GM04503 (cell line): ENCODE measurements at regions not wholly inside any gene's neighbourhood (a gene's known extent, or its start where the extent isn't known, plus 50 kb on each side); places are given as distances from the start of the nearest gene placed in this dataset.

Source experiments
- DNase-seq: peaks from one replicate; pipeline ENCODE4 v3.0.0-alpha.2; 2012; ENCODE audit warnings: low read depth

DNA sequence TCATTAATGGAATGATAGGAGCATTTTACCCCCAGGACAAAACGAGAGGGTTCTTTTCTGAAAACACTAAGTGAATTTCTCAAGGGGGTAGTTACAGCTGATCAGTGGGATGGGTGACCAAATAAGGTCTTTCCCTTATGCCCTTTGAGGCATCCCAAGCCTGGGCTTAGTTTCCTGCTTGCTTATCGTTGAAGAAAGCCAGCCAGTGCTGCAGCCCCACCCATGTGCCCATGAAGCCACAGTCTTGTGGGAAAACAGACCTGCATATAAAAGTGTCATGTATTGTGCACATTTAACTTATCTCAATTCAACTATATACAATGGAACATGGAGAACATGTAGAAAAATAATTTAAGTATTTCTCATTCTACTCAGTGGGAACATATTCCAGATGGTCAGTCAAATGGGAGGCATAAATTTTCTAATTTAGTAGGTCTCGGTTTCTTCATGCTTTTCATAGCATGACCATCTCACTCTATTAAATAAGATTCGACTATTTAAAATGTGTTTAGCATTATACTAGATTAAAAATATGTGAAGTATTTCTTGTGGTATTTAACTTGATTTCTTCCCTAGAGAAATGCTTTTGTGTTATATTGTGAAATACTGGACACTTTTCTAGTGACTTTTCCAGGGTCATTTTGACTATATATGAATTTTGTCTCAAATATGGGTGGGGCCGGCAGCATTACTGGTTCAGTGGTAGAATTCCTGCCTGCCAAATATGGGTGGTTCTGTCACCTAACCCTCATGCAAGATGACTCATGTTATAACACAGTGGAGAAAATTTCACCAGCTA is 189.7 kb upstream of the SGCD start:
- DNase-seq = peak; percentile 76

DNA sequence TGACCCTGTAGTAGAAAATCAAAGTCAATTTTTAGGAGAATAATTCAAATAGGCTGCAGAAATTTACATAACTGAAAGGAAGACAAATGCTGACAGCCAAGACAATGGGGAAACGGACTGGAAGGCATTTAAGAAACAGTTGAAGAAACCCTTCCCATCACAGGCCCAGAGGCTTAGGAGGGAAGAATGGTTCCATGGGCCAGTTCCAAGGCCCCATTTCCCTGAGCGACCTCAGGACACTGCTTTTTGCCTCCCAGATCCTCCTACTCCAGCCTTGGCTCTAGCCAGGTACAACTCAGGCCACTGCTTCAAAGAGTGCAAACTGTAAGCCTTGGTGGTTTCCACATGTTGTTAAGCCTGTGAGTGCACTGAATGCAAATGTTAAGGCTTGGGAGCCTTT is 184.1 kb upstream of the SGCD start:
- no peak for DNase-seq

DNA sequence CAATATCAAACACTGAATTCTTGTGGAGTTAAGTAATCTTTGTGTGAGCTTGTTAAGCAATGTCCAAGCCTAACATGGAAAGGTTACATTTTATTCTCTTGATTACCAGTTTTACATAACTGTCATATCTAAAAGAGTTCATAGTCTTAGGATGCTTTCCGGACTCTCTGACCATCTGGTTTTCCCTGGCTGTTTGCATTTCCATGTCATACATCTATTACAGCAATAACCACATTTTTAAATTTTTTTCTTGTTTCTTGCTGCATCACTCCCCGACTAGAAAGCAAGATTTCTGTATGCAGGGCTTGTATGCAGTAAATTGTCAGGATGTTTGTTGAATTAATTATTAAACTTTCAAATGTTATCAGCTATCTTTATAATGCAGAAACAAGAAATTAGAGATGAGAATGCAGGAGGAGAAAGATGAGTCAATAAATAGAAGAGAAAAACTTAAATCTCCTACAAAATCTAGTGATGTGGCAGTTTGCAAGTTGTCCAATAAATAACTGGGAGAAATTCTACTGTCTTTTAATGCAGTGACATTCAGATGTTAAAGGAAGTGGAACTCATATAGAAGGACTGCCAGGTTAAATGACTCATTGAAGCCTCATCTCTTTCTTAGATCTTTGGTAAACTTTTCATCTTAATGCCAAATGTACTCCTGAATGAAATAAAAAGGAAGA is 179.6 kb upstream of the SGCD start:
- peak; percentile 80 for DNase-seq

DNA sequence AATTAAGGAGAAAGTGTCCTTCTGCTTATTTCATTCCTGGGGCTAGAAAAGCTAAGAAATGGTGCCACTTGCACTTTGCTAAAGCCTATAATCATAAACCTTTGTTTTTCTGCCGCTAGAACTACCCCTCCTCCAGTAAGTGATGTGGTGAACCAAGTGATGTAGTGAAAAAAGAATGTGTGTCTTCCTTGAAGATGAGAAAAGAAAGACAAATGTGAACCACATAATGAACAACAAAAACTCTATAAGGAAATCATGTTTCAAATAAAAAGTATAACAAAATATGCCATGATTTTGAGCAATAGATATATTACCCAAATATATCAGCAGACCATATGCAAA is 179.0 kb upstream of the SGCD start:
- DNase-seq = no peak

DNA sequence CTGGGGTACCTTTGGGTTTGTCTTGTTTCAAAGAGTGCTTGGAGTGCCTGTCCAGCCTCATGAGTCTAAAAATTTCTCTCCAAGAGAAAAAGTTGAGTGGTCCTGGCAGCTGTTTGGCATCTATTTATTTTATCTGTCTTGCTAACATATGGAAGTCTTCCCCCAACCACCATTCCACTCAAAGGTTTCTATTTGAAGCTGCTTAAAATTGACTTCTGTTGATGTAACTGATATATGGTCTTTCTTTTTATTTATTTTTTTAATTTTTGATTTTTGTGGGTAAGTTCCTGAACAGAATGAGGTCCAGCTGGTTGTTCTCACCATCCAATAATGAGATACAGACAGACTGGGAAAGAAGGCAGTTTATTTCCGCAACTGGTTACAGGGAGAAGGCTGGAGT is 178.7 kb upstream of the SGCD start:
- no peak for DNase-seq

DNA sequence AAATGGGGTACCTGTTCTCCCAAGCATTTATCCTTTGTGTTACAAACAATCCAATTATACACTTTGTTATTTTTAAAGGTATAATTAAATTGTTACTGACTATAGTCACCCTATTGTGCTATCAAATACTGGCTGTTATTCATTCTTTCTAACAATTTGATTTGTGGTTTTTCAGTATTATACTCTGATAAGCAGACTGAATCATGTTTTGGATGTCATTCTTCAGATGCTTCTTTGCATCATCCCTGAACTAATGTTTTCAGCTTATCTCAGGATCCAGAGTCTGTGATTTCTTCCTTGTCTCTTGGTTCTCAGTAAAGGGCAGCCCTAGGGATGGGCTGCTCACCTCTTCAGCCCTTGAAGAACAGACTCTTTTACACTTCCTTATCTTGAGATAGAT is 177.8 kb upstream of the SGCD start:
- DNase-seq = no peak

DNA sequence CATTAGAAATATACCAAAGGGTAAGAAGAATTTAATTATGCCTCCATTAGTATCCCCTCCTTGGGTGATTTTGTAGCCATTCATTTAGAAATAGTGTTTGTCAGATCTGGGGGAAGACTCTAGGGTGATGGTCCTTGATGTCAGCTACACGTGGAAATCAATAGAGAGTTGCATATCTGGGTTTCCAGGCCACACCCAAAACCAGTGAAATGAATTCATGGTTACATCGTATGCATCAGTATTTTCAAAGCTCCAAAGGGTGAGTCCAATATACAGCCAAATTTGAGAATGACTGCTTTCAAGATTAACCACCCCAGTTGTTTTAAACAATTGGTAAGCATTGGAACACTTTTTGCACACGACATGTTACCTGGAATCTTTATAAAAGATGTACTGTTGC is 173.4 kb upstream of the SGCD start:
- no peak for DNase-seq

DNA sequence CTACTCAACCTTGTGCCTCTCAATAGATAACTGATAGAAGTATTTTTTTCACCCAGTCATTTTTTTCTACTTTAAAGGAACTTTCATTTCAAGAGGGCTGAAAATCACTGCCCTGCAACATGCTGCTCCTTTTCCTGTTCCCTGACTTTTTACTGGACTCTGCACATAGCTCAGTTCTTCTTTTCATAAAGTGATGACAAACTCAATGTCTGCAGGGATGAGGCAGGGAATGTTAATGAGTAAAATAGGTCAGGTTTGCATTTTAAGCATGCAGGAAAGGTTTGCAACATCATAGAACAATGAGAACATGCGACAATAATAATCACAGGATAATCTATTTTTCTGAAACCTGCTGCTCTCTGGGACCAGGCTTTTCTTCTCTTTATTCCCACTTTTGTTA is 172.2 kb upstream of the SGCD start:
- no peak for DNase-seq

DNA sequence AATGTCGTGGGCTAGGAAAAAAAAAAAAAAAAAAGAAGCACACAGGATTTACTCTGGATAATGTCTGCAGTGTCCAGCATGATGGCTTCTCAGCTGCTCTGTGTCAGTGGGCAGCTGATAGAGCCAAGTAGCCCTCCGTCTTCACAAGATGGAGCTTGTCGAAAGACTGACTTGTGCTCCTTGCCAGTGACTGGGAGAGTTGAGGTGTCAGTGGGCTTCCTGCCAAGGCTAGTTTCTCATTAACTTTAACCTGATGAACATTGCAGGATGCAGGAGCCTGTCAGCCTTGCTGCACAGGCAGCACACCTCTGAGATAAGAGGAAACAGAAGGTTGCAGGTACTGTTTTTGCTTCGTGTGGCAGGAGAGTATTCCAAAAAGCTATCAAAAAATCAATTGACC is 171.4 kb upstream of the SGCD start:
- no peak for DNase-seq

DNA sequence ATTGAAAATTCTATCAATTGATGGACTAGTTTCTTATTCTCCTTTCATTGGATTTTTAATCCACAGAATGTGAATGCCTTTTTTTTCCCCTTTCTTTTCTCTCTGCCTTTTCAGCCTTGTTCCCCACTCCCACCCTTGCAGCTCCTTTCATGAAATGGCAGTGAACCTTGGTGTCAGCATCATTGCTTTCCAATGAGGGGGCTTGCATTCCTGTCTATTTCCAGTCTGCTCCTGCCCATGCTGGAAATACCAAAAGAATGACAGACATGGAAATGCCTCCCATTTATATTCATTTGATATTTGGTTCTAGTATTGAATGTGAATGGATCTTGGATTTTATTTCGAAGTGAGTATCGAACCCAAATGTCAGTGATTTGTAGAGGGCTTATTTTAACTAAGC is 162.7 kb upstream of the SGCD start:
- no peak for DNase-seq

DNA sequence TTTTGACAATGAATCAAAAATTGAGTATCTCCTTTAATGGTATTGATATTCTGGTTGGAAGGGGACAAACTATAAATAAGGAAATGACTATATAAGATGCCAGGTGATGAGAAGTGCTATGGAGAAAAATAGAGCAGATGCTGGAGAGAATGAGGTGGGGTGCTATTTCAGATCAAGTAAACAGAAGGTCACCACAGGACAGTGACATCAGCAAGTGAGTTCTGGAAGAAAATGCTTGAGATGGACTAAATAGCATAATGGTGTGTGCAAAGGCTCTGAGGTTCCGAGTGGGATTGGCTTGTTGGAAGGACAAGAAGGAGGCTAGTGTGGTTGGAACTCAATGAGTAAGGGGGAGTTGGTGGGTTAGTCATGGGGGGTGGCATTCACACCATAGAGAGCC is 157.5 kb upstream of the SGCD start:
- DNase-seq = no peak

DNA sequence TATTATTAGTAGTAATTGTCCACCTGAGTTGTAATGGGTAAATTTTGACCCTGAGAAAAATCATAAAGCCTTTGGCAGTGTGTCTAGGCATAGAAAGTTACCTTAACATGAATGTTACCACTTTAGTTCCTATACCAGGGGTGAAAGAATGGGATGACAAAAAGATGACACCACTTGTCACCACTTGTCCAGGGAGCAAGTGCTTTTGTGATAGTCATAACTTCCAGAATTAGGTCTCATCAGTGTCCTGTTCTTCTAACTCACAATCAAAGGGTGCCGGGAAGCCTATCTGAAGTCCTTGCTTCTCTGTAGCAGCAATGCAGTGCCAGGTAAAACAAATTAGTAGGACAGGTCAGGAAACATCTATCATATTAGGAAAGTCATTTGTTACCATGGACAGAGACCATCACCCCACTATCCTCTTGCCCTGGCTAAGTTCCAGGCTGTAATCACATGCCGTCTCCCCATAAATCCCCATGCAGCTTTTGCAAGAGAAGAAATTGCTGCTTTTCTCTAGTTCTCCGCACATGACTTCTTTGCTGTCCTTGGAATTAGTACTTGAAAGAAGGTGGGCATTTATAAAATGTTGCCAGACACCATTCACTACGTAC is 156.5 kb upstream of the SGCD start:
- DNase-seq = no peak

DNA sequence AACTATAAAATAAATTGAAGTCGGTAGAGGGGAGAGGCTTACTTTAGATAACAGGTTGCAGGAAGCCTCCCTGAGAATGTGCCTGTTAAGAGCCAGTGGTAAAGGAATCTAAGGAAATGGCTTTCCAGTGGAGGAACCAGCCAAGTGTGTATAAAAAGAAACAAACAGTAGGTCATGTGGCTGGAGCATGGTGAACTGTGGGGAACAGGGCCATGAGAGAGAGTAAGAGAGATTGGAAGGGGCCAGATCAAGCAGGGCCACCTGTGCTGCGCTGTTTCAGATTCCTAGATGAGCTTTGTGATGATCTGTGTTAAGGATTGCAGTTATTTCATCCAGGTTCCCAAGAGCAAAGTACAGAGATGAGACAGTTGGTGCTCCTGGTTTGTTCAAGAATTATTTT is 152.7 kb upstream of the SGCD start:
- DNase-seq = no peak

DNA sequence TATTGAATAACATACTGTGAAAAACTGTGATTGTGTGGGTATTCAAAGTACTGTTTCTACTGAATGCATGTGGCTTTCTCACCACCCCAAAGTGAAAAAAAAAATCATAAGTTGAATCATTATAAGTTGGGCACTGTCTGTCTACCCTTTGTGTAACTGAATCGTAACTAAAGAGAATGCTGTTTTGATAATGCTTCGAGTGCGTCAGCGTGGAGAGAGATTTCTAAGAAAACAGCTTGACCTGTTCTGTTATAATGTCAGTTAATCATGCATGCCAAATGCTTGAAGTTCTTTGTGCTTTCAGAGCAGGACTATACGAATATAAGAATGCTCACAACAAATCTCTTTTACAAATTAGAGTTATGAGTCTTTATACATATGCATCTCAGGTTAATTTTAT is 148.8 kb upstream of the SGCD start:
- DNase-seq = no peak

DNA sequence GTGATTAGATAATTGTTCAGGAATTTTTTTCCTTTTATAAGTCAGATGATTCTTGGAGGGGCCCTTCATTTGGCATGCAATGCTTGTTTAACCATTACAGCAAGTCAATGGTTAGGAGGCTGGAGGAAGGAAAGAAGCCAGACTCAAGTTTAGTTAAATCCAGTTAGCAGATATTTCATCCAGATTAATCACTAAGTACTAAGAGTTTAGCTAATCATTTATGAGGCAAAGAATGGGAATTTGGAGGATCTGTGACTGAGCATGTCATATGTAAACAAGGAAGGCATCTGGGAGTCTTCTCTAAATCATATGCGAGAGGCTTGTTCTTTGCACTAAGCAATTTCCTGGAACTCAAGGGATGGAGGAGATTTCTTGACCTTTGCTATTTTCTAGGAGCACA is 145.3 kb upstream of the SGCD start:
- no peak for DNase-seq

DNA sequence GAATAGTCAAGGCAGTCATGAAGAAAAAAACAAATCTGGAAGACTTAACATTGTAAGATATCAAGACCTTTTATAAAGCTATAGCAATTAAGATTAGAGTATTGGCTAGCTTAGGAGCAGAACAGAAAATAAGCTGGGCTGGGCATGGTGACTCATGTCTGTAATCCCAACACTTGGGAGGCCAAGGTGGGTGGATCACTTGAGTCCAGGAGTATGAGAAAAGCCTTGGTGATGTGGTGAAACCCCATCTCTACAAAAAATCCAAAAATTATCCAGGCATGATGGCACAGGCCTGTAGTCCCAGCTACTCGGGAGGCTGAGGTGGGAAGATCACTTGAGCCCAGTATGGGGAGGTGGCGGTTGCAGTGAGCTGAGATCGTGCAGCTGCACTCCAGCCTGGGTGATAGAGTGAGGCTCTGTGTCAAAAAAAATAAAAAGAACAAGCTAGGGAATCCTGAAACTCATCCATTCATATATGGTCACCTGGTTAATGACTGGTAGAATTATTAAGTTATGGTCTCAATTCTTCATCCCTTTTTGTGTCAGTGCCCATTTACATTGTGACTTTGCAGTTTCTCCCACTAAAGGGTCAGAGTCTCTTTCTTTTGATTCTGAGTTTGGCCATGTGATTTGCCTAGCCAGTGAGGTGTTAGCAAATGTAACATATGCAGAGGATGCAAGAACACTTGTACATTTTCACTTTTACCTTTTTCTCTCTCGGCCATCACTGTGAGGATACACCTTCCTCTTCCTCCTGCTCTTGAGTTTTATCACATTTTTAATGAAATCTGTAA is 144.6 kb upstream of the SGCD start:
- no peak for DNase-seq

DNA sequence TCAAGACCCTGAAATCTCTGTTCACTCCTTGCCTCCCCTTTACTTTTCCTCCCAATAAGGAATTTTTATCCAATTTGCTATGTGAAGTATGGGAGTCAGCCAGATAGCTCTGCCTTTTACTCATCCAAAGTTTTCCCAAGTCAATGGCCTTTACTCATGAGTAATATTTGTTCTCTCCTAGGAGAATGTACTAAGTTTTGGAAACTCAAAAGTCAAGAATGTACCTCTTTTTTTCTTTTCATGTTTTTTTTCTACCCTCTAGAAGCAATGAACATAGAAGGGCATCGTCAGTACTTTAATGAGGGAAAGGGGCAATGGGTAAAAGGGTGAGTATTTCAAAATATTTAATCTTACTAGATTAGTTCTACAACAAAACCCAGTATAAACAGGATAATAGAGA is 140.2 kb upstream of the SGCD start:
- peak; percentile 21 for DNase-seq

DNA sequence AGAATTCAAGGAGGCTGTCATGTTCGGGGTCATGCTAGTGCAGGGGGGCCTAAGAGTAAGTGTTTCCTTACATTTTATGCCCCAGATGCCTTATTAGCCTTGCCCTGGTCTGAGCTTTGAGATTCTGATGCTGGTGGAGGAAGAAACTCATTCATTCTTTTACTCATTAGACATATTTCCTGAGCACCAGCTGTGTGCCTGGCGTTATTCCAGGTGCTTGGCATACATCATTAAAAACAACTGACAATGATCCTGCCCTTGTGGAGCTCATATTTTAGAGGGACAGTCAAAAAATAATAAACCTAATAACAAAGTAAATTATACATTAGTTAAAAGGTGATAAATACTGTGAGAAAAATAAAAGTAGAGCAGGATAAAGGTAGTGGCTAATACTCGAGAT is 138.9 kb upstream of the SGCD start:
- no peak for DNase-seq

DNA sequence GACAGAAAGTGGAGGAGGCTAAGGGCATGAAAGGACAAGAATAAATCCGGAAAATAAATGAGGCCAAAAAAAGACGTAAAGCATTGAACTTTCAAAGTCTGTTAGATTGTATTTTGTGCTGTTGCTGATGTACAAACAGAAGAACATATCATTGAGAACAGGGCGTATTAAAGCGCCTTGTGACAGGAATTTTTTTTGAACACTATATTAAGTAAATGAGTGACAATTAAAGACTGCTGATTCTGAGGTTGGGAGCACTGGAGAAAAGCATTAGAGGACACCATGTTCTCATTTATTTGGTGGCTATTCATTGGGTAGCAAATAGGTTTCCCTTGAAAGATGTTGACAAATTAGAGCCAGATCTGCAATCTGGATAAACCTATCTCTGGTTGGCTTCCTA is 137.3 kb upstream of the SGCD start:
- DNase-seq = no peak

DNA sequence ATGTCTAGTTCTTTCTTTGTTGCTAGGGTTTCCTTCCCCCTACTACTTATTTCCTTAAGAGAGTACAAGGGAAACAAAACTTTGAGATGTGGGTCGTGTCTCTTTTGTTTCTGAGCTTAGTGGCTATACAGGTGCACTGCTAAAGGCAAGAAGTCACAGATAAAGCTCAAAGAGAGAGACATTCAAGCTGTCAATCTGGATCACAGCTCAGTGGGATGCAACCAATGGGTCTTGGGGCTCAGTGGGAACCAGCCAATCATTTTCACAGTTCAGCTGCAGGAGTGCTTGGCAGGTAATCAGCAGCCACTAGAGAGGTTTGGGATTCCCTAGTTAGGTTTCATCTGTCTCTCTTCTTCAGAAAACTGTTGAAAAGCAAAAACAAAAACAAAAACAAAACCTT is 135.4 kb upstream of the SGCD start:
- no peak for DNase-seq

DNA sequence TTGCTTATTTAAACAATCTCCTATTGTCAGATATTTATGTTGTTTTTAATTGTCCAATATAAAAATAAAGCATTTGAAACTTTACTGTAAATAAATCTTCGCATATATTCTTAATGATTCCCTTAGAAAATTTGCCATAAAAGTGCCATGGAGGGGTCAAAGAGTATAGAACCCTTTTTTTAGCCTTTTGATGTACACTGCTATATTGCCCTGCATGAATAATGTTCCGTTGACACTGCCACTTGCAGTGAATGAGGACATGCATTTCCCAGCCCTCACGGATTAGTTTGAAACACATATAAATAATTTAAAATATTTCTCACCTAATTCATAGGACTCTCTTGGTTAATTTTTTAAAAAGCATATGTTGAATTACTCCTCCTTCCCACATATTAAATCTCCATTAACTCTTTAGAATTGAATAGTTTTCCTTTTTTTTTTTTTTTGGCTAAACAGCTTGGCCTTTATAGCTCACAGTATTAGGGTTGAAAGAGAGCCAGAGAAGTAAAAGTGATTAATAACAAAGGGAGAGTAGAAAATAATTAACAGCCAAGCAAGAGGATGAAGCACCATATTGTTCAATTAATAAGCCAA is 129.8 kb upstream of the SGCD start:
- no peak for DNase-seq

DNA sequence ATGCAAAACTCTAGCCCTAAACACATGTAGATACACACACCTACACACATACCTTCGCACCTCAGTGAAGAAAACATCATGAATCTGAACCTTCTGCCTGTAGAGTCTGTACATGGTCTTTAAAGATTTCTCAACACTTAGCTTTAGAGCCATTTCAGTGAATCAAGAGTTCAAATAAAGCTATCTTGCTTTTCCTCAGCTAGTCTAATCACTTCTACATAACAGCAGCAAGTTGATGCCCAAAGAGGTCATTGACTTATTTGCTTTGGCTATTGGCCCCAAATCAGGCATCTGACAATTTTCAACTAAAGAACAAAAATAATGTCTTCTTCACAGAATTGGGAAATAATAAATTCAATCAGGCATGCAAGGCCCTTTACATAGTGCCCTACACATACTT is 127.9 kb upstream of the SGCD start:
- DNase-seq = no peak
